Keratinocyte (primary cell): ENCODE measurements at regions not wholly inside any gene's neighbourhood (a gene's known extent, or its start where the extent isn't known, plus 50 kb on each side); places are given as distances from the start of the nearest gene placed in this dataset.

Experiments
- DNase-seq: peaks from one replicate; pipeline ENCODE4 v3.0.0-alpha.2; 2011; ENCODE audit warnings: low read depth, missing footprints, low spot score
- FAIRE-seq: peaks from 2 replicates; lab custom pipeline; 2011; peaks lifted over from hg19 to GRCh38; lab: Jason Lieb, UNC
- H2AFZ ChIP-seq: 2 replicates; pipeline ENCODE4 v1.6.0; 2012; ENCODE audit warnings: low read length, control low read depth, inconsistent platforms; ENCODE audit not compliant: control insufficient read depth
- H3K27ac ChIP-seq: 2 replicates; pipeline ENCODE4 v1.5.1; 2011; ENCODE audit warnings: low read length; ENCODE audit not compliant: control insufficient read depth, insufficient read depth
- H3K27me3 ChIP-seq: 3 replicates; pipeline ENCODE4 v1.6.0; 2011; ENCODE audit warnings: low read length; ENCODE audit not compliant: control insufficient read depth, insufficient read depth; ENCODE audit errors: extremely low read depth
- H3K36me3 ChIP-seq, 2 experiments: 2 replicates in 1 of 2; 3 replicates in 1 of 2; pipeline ENCODE4 v1.5.1; 2011; ENCODE audit warnings: low read length in 2 of 2, mild to moderate bottlenecking in 1 of 2; ENCODE audit not compliant: control insufficient read depth in 2 of 2, insufficient read depth in 2 of 2; ENCODE audit errors: extremely low read depth in 1 of 2
- H3K4me1 ChIP-seq: 3 replicates; pipeline ENCODE4 v1.5.1; 2011; ENCODE audit warnings: low read length; ENCODE audit not compliant: control insufficient read depth, insufficient read depth; ENCODE audit errors: extremely low read depth
- H3K4me2 ChIP-seq: 3 replicates; pipeline ENCODE4 v1.6.0; 2011; ENCODE audit warnings: low read depth, low read length; ENCODE audit not compliant: control insufficient read depth, insufficient read depth; ENCODE audit errors: extremely low read depth
- H3K4me3 ChIP-seq, 3 experiments: fragments of 200-600 bp in 1 of 3; sonication (generic) in 1 of 3; 2 replicates in 2 of 3; 3 replicates in 1 of 3; pipeline ENCODE4 v1.5.1; 2011 to 2016; ENCODE audit warnings: low read length in 3 of 3, mild to moderate bottlenecking in 3 of 3, control low read depth in 2 of 3, inconsistent platforms in 1 of 3, low read depth in 1 of 3, mixed read lengths in 1 of 3, mixed run types in 1 of 3, moderate library complexity in 1 of 3; ENCODE audit not compliant: control insufficient read depth in 2 of 3, insufficient read depth in 2 of 3; ENCODE audit errors: extremely low read depth in 1 of 3
- H3K79me2 ChIP-seq: 2 replicates; pipeline ENCODE4 v1.6.0; 2012; ENCODE audit warnings: low read length; ENCODE audit not compliant: control insufficient read depth, insufficient read depth
- H3K9ac ChIP-seq: 3 replicates; pipeline ENCODE4 v1.6.0; 2011; ENCODE audit warnings: low read length; ENCODE audit not compliant: control insufficient read depth, insufficient read depth; ENCODE audit errors: extremely low read depth
- H3K9me1 ChIP-seq: 3 replicates; pipeline ENCODE4 v1.6.0; 2011; ENCODE audit warnings: low read length; ENCODE audit not compliant: control insufficient read depth, insufficient read depth; ENCODE audit errors: extremely low read depth
- H3K9me3 ChIP-seq: 2 replicates; pipeline ENCODE4 v1.5.1; 2012; ENCODE audit warnings: low read depth, low read length; ENCODE audit not compliant: control insufficient read depth
- H4K20me1 ChIP-seq: 3 replicates; pipeline ENCODE4 v1.6.0; 2011; ENCODE audit warnings: low read length; ENCODE audit not compliant: control insufficient read depth, insufficient read depth; ENCODE audit errors: extremely low read depth
- CTCF ChIP-seq, 3 experiments: IDR thresholded peaks in 1 of 3; conservative IDR thresholded peaks in 1 of 3; optimal IDR thresholded peaks in 1 of 3; 2 replicates in 2 of 3; 3 replicates in 1 of 3; pipeline versions ENCODE3 to v1.5.1; 2011; ENCODE audit warnings: low read length in 3 of 3, mild to moderate bottlenecking in 3 of 3, moderate library complexity in 2 of 3, control low read depth in 1 of 3, inconsistent platforms in 1 of 3; ENCODE audit not compliant: insufficient read depth in 2 of 3; ENCODE audit errors: extremely low read depth in 1 of 3
- EZH2 ChIP-seq: IDR thresholded peaks from one replicate; pipeline ENCODE4 v1.6.1; 2012; ENCODE audit warnings: inconsistent platforms, mild to moderate bottlenecking, low read length, moderate library complexity
- dilution Hi-C: fragments of 300-500 bp; cut with MboI; formaldehyde crosslinking; loops from one replicate; pipeline ENCODE4 v1.7.0; 2020; ENCODE audit warnings: low sequenced_read_pairs; ENCODE audit not compliant: extremely low pct_ligation_motif_present

- peaks cover 13 to 28% of the 10 kb centered on the region in 2 experiments for H3K36me3 ChIP-seq
- H3K4me2 ChIP-seq: peak overlapping the region; percentile 99
- H3K79me2 ChIP-seq: peaks cover 25% of the 10 kb centered on the region
- DNase-seq (no peak), FAIRE-seq (peak; percentile 90)
- H3K4me3 ChIP-seq: peak overlapping the region; percentile 50 to 88 (median 63)
- H3K9me1 ChIP-seq: no peaks in the 10 kb centered on the region
- peaks cover 32% of the 10 kb centered on the region for H3K4me1 ChIP-seq
- peaks cover 3% of the 10 kb centered on the region for H4K20me1 ChIP-seq
- no peak overlapping the region for H2AFZ ChIP-seq
- no peaks in the 10 kb centered on the region for H3K9me3 ChIP-seq
- H3K9ac ChIP-seq: peak overlapping the region; percentile 98
- peak overlapping the region; percentile 85 for H3K27ac ChIP-seq
- dilution Hi-C loops: no loop called here
- H3K27me3 ChIP-seq: no peaks in the 10 kb centered on the region
- TF ChIP-seq EZH2 (no peak), CTCF (optimal IDR thresholded peaks at IDR 0.05 in 1 of 3, IDR thresholded peaks at IDR 0.05 in 1 of 3, conservative IDR thresholded peaks at IDR 0.05 in 1 of 3; ENCODE audit: extremely low read depth in 1 of 3, insufficient read depth in 2 of 3, low read length in 3 of 3) (no peak)
These were observed 156.2 kb upstream of the CAMK1G start for GRCh38 chr1:209427277-209427676.

GRCh38 chr1:209427811-209428210 is 155.7 kb upstream of the CAMK1G start:
- Histone ChIP-seq H3K9ac (peak overlapping the region; percentile 98), H3K79me2 (peaks cover 25% of the 10 kb centered on the region), H3K27ac (peak overlapping the region; percentile 85), H3K36me3 (peaks cover 13 to 28% of the 10 kb centered on the region in 2 experiments), H3K27me3 (no peaks in the 10 kb centered on the region), H4K20me1 (peaks cover 3% of the 10 kb centered on the region), H3K9me3 (no peaks in the 10 kb centered on the region), H2AFZ (no peak overlapping the region), H3K9me1 (no peaks in the 10 kb centered on the region), H3K4me1 (peaks cover 31% of the 10 kb centered on the region), H3K4me2 (peak overlapping the region; percentile 99), H3K4me3 (peak overlapping the region; percentile 63 to 88 (median 72))
- FAIRE-seq (no peak), DNase-seq (no peak)
- TF ChIP-seq CTCF (optimal IDR thresholded peaks at IDR 0.05 in 1 of 3, IDR thresholded peaks at IDR 0.05 in 1 of 3, conservative IDR thresholded peaks at IDR 0.05 in 1 of 3; ENCODE audit: extremely low read depth in 1 of 3, insufficient read depth in 2 of 3, low read length in 3 of 3) (no peak), EZH2 (no peak)
- dilution Hi-C loops: no loop called here
